ENCODE measurements at regions not wholly inside any gene's neighbourhood (a gene's known extent, or its start where the extent isn't known, plus 50 kb on each side); places are given as distances from the start of the nearest gene placed in this dataset.

GRCh38 chr11:97963528-97964331 lies 1057.0 kb upstream of the CNTN5 start:
- Mint-ChIP-seq H3K4me3 (ENCODE audit: unreplicated experiment) (no peak overlapping the region), H3K27ac (ENCODE audit: unreplicated experiment) (no peak overlapping the region), H3K36me3 (ENCODE audit: insufficient read depth, unreplicated experiment) (no peaks in the 10 kb centered on the region), H3K27me3 (ENCODE audit: insufficient read depth, unreplicated experiment) (no peaks in the 10 kb centered on the region), H3K9me3 (ENCODE audit: unreplicated experiment) (no peaks in the 10 kb centered on the region), H3K4me1 (ENCODE audit: low read depth, unreplicated experiment) (no peaks in the 10 kb centered on the region)
- H3K4me3 ChIP-seq (ENCODE audit: low read depth, low read length): no peak overlapping the region
- DNase-seq: no peak
- H3K9me3 ChIP-seq: no peaks in the 10 kb centered on the region
- POLR2A ChIA-PET: no interaction called here
- H3K27me3 ChIP-seq (replicated peaks; ENCODE audit: control insufficient read depth, insufficient read depth, low read length): no peaks in the 10 kb centered on the region
- TF ChIP-seq, protein P1, sequence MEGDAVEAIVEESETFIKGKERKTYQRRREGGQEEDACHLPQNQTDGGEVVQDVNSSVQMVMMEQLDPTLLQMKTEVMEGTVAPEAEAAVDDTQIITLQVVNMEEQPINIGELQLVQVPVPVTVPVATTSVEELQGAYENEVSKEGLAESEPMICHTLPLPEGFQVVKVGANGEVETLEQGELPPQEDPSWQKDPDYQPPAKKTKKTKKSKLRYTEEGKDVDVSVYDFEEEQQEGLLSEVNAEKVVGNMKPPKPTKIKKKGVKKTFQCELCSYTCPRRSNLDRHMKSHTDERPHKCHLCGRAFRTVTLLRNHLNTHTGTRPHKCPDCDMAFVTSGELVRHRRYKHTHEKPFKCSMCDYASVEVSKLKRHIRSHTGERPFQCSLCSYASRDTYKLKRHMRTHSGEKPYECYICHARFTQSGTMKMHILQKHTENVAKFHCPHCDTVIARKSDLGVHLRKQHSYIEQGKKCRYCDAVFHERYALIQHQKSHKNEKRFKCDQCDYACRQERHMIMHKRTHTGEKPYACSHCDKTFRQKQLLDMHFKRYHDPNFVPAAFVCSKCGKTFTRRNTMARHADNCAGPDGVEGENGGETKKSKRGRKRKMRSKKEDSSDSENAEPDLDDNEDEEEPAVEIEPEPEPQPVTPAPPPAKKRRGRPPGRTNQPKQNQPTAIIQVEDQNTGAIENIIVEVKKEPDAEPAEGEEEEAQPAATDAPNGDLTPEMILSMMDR (IDR thresholded peaks at IDR 0.05; ENCODE audit: insufficient read depth in 1 of 2, low read depth in 1 of 2, low read length in 1 of 2, severe bottlenecking in 1 of 2, unreplicated experiment in 1 of 2): no peak
- CTCF ChIA-PET: no interaction called here
- no TSS peak for BruUV-seq (replicated peaks)
- no peaks in the 10 kb centered on the region for H3K4me1 ChIP-seq
- no peaks in the 10 kb centered on the region for H3K36me3 ChIP-seq (ENCODE audit: control insufficient read depth, insufficient read depth, low read length)
- intact Hi-C loops (cut with micrococcal nuclease; ENCODE audit: unreplicated experiment): no loop called here

GRCh38 chr11:97964332-97965004 lies 1056.3 kb upstream of the CNTN5 start:
- Mint-ChIP-seq H3K4me1 (ENCODE audit: low read depth, unreplicated experiment) (no peaks in the 10 kb centered on the region), H3K27me3 (ENCODE audit: insufficient read depth, unreplicated experiment) (no peaks in the 10 kb centered on the region), H3K9me3 (ENCODE audit: unreplicated experiment) (no peaks in the 10 kb centered on the region), H3K27ac (ENCODE audit: unreplicated experiment) (no peak overlapping the region), H3K4me3 (ENCODE audit: unreplicated experiment) (no peak overlapping the region), H3K36me3 (ENCODE audit: insufficient read depth, unreplicated experiment) (no peaks in the 10 kb centered on the region)
- BruUV-seq (replicated peaks): no TSS peak
- Histone ChIP-seq H3K9me3 (no peaks in the 10 kb centered on the region), H3K4me1 (no peaks in the 10 kb centered on the region), H3K36me3 (ENCODE audit: control insufficient read depth, insufficient read depth, low read length) (no peaks in the 10 kb centered on the region), H3K4me3 (ENCODE audit: low read depth, low read length) (no peak overlapping the region), H3K27me3 (replicated peaks; ENCODE audit: control insufficient read depth, insufficient read depth, low read length) (no peaks in the 10 kb centered on the region)
- POLR2A ChIA-PET: no interaction called here
- intact Hi-C loops (cut with micrococcal nuclease; ENCODE audit: unreplicated experiment): no loop called here
- TF ChIP-seq, protein P1 (IDR thresholded peaks at IDR 0.05; ENCODE audit: insufficient read depth in 1 of 2, low read depth in 1 of 2, low read length in 1 of 2, severe bottlenecking in 1 of 2, unreplicated experiment in 1 of 2): no peak
- no peak for DNase-seq
- CTCF ChIA-PET: no interaction called here

GRCh38 chr11:97965849-97966646 lies 1054.7 kb upstream of the CNTN5 start:
- TF ChIP-seq, protein P1 (IDR thresholded peaks at IDR 0.05; ENCODE audit: insufficient read depth in 1 of 2, low read depth in 1 of 2, low read length in 1 of 2, severe bottlenecking in 1 of 2, unreplicated experiment in 1 of 2): no peak
- Mint-ChIP-seq H3K4me3 (ENCODE audit: unreplicated experiment) (no peak overlapping the region), H3K36me3 (ENCODE audit: insufficient read depth, unreplicated experiment) (no peaks in the 10 kb centered on the region), H3K9me3 (ENCODE audit: unreplicated experiment) (no peaks in the 10 kb centered on the region), H3K27ac (ENCODE audit: unreplicated experiment) (no peak overlapping the region), H3K4me1 (ENCODE audit: low read depth, unreplicated experiment) (no peaks in the 10 kb centered on the region), H3K27me3 (ENCODE audit: insufficient read depth, unreplicated experiment) (no peaks in the 10 kb centered on the region)
- POLR2A ChIA-PET: no interaction called here
- H3K36me3 ChIP-seq (ENCODE audit: control insufficient read depth, insufficient read depth, low read length): no peaks in the 10 kb centered on the region
- H3K9me3 ChIP-seq: no peaks in the 10 kb centered on the region
- CTCF ChIA-PET: no interaction called here
- no peaks in the 10 kb centered on the region for H3K4me1 ChIP-seq
- no peak for DNase-seq
- intact Hi-C loops (cut with micrococcal nuclease; ENCODE audit: unreplicated experiment): no loop called here
- BruUV-seq (replicated peaks): no TSS peak
- no peaks in the 10 kb centered on the region for H3K27me3 ChIP-seq (replicated peaks; ENCODE audit: control insufficient read depth, insufficient read depth, low read length)
- H3K4me3 ChIP-seq (ENCODE audit: low read depth, low read length): no peak overlapping the region
